HG02642 (cell line): ENCODE measurements at regions not wholly inside any gene's neighbourhood (a gene's known extent, or its start where the extent isn't known, plus 50 kb on each side); places are given as distances from the start of the nearest gene placed in this dataset.
"Not testable (repeated sequence)": the region's sequence is repeated elsewhere in the genome, so short reads cannot be mapped to it uniquely, and the experiment has no call there.

ENCODE experiments used
- ATAC-seq: cut with Tn5 transposase; IDR thresholded peaks from one replicate; pipeline ENCODE4 v1.9.1; 2021; ENCODE audit warnings: mild to moderate bottlenecking; ENCODE audit not compliant: unreplicated experiment, poor library complexity

DNA sequence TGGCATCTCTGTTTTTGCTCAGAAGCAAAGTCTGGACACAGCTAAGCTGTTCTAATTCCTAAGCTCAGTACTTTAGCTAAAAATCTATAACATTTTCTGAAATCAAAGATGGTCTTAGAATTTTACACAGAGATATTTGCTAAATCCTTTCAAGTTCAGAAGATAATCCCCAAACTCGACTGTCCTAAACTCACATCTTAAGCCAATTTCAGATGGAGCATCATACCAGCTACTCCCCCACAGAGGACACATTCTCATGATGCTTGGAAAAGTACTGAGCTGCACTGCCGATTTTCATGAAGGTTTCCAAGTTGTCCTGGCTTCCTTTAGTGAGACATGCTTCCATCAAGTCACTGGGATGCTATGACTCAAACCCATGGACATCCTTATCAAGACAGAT is 535.5 kb downstream of the SUCLG1 start:
- ATAC-seq: no peak

- no peak for ATAC-seq
Measured at GRCh38 chr2:83916559-83916958, 542.5 kb downstream of the SUCLG1 start.

GRCh38 chr2:83915381-83915780 is 543.7 kb downstream of the SUCLG1 start:
- no peak for ATAC-seq

- no peak for ATAC-seq
Measured at GRCh38 chr2:83908750-83909149, 550.3 kb downstream of the SUCLG1 start.

GRCh38 chr2:83901317-83901716 is 557.8 kb downstream of the SUCLG1 start:
- no peak for ATAC-seq

DNA sequence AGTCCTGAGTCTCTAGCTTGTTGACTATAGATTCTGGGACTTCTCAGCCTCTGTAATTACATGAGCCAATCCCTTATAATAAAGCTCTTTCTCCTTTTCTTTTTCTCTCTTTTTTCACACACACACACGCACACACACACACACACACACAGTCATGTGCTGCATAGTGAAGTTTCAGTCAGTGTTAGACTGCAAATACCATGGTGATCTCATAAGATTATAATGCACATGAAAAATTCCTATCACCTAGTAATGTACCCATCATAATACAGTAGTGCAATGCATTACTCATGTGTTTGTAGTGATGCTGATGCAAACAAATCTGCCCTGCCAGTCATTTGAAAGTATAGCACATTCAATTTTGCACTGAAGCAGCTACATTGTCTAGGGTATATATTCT is 558.2 kb downstream of the SUCLG1 start:
- no peak for ATAC-seq

- no peak for ATAC-seq
Measured at GRCh38 chr2:83899271-83899670, 559.8 kb downstream of the SUCLG1 start.

DNA sequence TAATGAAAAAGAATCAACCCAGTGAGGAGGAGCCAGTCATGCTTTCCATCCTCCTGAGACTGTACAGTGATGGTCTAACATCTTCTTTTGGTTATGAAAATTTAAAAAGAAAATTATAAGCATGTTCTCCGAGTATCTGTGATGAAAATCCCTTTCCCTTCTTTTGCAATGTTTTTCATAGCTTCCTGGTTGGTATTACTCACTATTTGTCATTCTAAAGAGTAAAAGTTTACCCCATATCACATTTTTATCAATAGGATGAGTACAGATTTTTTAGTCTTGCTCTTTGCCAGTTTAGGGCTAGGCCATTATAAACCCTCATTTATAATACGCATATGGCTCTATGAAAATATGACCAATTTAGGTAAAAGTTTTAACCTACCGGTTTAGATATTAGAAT is 564.1 kb downstream of the SUCLG1 start:
- ATAC-seq: no peak

- ATAC-seq: no peak
Measured at GRCh38 chr2:83887757-83888156, 571.3 kb downstream of the SUCLG1 start.

- ATAC-seq: no peak
Measured at GRCh38 chr2:83879127-83879526, 580.0 kb downstream of the SUCLG1 start.

DNA sequence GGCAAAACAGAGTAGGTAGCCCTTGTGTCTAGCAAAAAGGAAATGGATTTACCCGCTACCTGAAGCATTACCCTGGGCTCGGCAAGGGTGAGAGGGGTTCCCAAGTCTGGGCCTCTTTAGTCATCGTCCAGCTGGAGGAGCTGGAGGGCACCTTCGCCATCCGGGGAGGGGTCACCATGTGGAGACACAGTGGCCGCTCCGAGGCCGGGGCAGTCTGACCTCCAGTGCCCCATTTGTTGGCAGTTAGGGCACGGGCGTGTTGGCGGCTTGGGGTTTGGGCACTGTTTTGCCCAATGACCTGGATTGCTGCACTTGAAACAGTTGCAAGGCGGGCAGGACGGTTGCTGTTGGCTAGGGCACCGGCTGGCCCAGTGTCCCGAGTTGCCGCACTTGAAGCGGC is 581.8 kb downstream of the SUCLG1 start:
- ATAC-seq: not testable (repeated sequence)

DNA sequence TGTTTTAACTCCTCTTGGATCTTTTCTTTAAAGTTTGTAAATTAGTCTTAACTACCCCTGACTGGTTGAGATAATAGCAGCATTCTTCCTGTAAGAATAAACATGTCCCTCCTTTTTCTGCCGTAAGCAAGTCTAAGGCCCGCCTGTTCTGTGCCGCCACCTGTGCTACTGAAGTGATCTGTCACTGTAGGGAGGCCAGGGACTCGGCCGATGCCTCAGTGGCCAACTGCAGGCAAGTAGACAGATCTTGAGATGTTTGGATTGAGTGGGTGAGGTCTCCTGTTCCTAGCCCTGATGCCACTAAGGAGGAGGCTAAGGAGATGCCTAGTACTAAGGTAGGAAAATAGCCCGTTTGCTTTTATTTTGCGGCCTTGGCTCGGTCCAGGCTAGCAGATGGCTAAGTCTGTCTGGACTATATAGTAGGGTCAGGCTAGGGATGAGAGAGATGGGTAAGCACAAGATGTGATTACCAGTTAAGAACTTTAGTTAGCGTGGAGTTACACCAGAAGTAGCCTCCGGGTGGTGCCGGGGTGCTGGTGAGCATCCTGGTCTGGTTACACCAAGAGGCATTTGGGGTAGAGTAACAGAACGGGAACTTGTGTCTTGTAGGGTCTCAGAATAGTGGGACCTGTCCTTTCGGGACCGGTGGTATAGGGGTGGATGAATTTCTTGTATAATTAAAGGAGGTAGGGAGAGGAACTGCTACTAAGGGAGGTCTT is 584.2 kb downstream of the SUCLG1 start:
- no peak for ATAC-seq

- no peak for ATAC-seq
Measured at GRCh38 chr2:83874066-83874465, 585.0 kb downstream of the SUCLG1 start.

DNA sequence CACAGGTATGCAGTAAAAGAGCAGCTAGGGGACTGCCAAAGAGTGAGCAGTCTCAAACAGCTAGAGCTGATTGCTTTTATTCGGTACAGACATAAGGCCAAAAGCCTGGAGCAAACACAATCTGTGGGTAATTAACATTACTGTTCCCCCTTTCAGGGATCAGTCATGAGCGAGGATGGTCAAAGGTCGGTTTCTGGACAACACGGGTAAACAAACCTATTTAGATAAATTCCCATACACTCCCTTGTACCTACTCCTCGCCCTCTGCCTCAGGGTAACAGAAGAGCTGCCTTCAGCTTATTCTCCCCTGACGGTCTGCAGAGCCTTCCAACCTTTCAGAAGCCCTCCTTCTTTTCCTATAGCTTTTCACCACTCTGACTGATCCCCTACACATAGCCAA is 586.0 kb downstream of the SUCLG1 start:
- no peak for ATAC-seq

DNA sequence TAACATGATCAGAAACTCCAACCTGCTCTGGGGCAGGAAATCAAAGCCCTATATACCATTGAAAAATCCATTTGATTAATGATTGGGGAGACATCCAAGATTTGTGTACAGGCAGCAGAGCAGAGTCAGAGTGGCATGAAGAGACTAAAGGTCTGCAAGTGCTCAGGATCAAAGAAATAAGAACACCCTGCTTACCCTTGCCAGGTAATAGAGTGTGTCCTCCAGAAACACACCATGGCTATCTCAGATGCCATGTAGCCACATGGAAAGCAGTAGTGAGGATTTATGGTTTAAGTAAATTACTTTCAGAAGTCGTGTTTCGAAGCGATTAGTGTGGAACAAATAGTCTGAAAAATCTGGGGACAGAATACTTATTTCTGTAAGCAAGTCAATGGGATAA is 592.9 kb downstream of the SUCLG1 start:
- no peak for ATAC-seq

- ATAC-seq: no peak
Measured at GRCh38 chr2:83862600-83862999, 596.5 kb downstream of the SUCLG1 start.

- no peak for ATAC-seq
Measured at GRCh38 chr2:83860320-83860719, 598.8 kb downstream of the SUCLG1 start.

- no peak for ATAC-seq
Measured at GRCh38 chr2:83859553-83859952, 599.5 kb downstream of the SUCLG1 start.

DNA sequence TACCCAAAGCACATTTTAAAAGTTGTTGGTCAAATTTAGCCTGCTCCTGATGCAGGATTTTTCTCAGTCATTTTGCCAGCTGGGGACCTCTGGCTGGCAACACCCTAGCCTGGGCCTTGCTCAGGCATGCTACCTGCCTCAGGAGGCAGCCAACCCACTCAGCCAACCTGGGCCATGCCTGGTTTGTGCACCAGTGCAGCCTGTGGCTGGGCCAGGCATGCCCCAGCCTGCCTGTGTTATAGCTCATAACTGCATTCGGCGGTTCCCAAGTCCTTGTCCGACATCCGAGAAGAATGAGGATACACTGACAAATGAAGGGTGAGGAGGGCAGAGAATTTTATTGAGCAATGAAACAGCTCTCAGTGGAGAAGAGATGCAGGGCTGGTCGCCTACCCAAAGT is 608.0 kb downstream of the SUCLG1 start:
- no peak for ATAC-seq

GRCh38 chr2:83850071-83850725 is 608.9 kb downstream of the SUCLG1 start:
- no peak for ATAC-seq

DNA sequence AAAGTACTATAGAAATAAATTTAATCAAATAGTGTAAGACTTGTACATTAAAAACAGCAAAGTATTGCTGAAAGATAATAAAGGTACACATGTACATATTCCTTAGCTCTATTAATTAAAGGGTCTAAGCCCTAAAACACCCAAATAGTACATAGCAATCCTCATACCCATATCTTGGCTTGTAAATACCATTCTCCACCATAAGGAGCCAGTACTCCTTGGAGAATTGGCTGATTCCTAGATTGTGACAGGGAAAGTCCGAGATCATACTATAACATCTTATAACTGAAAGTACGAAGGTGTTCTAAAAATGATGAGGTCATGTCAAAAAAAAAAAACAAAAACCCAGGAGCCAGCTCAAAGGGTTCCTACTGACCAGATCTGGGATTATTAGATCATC is 614.6 kb downstream of the SUCLG1 start:
- ATAC-seq: no peak

GRCh38 chr2:83842421-83842820 is 616.7 kb downstream of the SUCLG1 start:
- ATAC-seq: no peak
